ENCODE measurements at regions not wholly inside any gene's neighbourhood (a gene's known extent, or its start where the extent isn't known, plus 50 kb on each side); places are given as distances from the start of the nearest gene placed in this dataset.

- no peaks in the 10 kb centered on the region for H3K36me3 ChIP-seq
- H3K9me3 ChIP-seq = no peaks in the 10 kb centered on the region
- DNase-seq = no peak
- no peaks in the 10 kb centered on the region for H3K27me3 ChIP-seq
- H3K27ac ChIP-seq = no peak overlapping the region
- no peaks in the 10 kb centered on the region for H3K4me1 ChIP-seq
- TF ChIP-seq CTCF (IDR thresholded peaks at IDR 0.05) = no peak
- H3K4me3 ChIP-seq = no peak overlapping the region
- intact Hi-C loops (cut with DNase I; ENCODE audit: low total_unique reads) = no loop called here
Measured at GRCh38 chr9:105194234-105194633, 50.2 kb upstream of the SLC44A1 start.
